H1 (cell line): ENCODE measurements at regions not wholly inside any gene's neighbourhood (a gene's known extent, or its start where the extent isn't known, plus 50 kb on each side); places are given as distances from the start of the nearest gene placed in this dataset.

Experiments
- CTCF ChIA-PET: fragments of 300-600 bp; sonication (Branson Sonifier 250); formaldehyde crosslinking; loops from one replicate; lab custom pipeline; 2021; ENCODE audit not compliant: partially characterized antibody; lab: Charles Lee
- POLR2A ChIA-PET: fragments of 300-600 bp; sonication (Branson Sonifier 250); formaldehyde crosslinking; loops from one replicate; lab custom pipeline; 2021; ENCODE audit warnings: inconsistent platforms; ENCODE audit not compliant: partially characterized antibody; lab: Charles Lee
- DNase-seq, 2 experiments: peaks; one replicate each; pipeline versions ENCODE4 v3.0.0 to v3.0.0-alpha.2; 2010 to 2022; ENCODE audit warnings: low spot score in 2 of 2, low read depth in 1 of 2, mixed read lengths in 1 of 2
- FAIRE-seq: peaks from 2 replicates; lab custom pipeline; 2011; peaks lifted over from hg19 to GRCh38; lab: Jason Lieb, UNC
- H2AFZ ChIP-seq: 2 replicates; pipeline ENCODE4 v1.8.1; 2012; ENCODE audit warnings: low read length, inconsistent platforms
- H2AK5ac ChIP-seq: 2 replicates; pipeline ENCODE4 v1.6.1; 2013; ENCODE audit warnings: low read depth, low read length
- H2BK120ac ChIP-seq: replicated peaks from 2 replicates; pipeline ENCODE3; 2013; ENCODE audit warnings: low read depth, low read length, inconsistent platforms
- H2BK12ac ChIP-seq: 2 replicates; pipeline ENCODE4 v1.6.1; 2013; ENCODE audit warnings: low read depth, low read length
- H2BK15ac ChIP-seq: 2 replicates; pipeline ENCODE4 v1.6.1; 2013; ENCODE audit warnings: low read length
- H2BK20ac ChIP-seq: 2 replicates; pipeline ENCODE4 v1.6.1; 2013; ENCODE audit warnings: low read length
- H2BK5ac ChIP-seq: 2 replicates; pipeline ENCODE4 v1.6.1; 2013; ENCODE audit warnings: low read depth, low read length
- H3K14ac ChIP-seq: 2 replicates; pipeline ENCODE4 v1.6.1; 2013; ENCODE audit warnings: inconsistent platforms; ENCODE audit not compliant: insufficient read length
- H3K18ac ChIP-seq: 2 replicates; pipeline ENCODE4 v1.6.1; 2013; ENCODE audit warnings: low read length; ENCODE audit errors: extremely low read depth
- H3K23ac ChIP-seq: 2 replicates; pipeline ENCODE4 v1.6.1; 2013; ENCODE audit warnings: inconsistent platforms; ENCODE audit not compliant: insufficient read length
- H3K23me2 ChIP-seq: 2 replicates; pipeline ENCODE4 v1.6.1; 2013; ENCODE audit warnings: low read depth, low read length
- H3K27ac ChIP-seq: 2 replicates; pipeline ENCODE4 v1.6.1; 2011; ENCODE audit warnings: low read depth, low read length, inconsistent platforms
- H3K27me3 ChIP-seq, 4 experiments: replicated peaks in 1 of 4; 1 replicate in 1 of 4; 2 replicates in 3 of 4; pipeline versions ENCODE4 v1.6.1 to v1.8.1; 2011 to 2013; ENCODE audit warnings: low read length in 3 of 4, mild to moderate bottlenecking in 3 of 4, inconsistent platforms in 2 of 4, mixed read lengths in 2 of 4, moderate library complexity in 1 of 4; ENCODE audit not compliant: control insufficient read depth in 3 of 4, insufficient read depth in 3 of 4; ENCODE audit errors: extremely low read depth in 1 of 4
- H3K36me3 ChIP-seq, 4 experiments: 2 replicates each; pipeline versions ENCODE4 v1.6.1 to v1.8.1; 2011 to 2013; ENCODE audit warnings: mild to moderate bottlenecking in 4 of 4, low read length in 3 of 4, moderate library complexity in 2 of 4, control low read depth in 1 of 4, inconsistent platforms in 1 of 4; ENCODE audit not compliant: insufficient read depth in 4 of 4, control insufficient read depth in 2 of 4
- H3K4ac ChIP-seq: replicated peaks from 2 replicates; pipeline ENCODE3; 2013; ENCODE audit warnings: low read length, low read depth, mixed read lengths, inconsistent platforms; ENCODE audit not compliant: insufficient read length
- H3K4me1 ChIP-seq, 4 experiments: replicated peaks in 1 of 4; 1 replicate in 1 of 4; 2 replicates in 3 of 4; pipeline versions ENCODE4 v1.6.1 to v1.8.1; 2011 to 2013; ENCODE audit warnings: low read length in 3 of 4, inconsistent platforms in 2 of 4, mixed read lengths in 1 of 4; ENCODE audit not compliant: insufficient read depth in 4 of 4, control insufficient read depth in 3 of 4
- H3K4me2 ChIP-seq, 2 experiments: 2 replicates each; pipeline versions ENCODE4 v1.6.1 to v1.8.1; 2011 to 2013; ENCODE audit warnings: low read depth in 2 of 2, low read length in 2 of 2, control low read depth in 1 of 2, inconsistent platforms in 1 of 2, mild to moderate bottlenecking in 1 of 2; ENCODE audit not compliant: insufficient read depth in 1 of 2
- H3K4me3 ChIP-seq, 4 experiments: fragments of 200-600, 300-600 bp in 1 of 4; sonication (generic), shearing (Covaris generic), sonication (Bioruptor Twin) in 1 of 4; 2 replicates each; pipeline versions ENCODE4 v1.5.1 to v1.8.1; 2011 to 2016; ENCODE audit warnings: low read length in 4 of 4, low read depth in 3 of 4, control low read depth in 2 of 4, inconsistent platforms in 2 of 4, mild to moderate bottlenecking in 2 of 4, mixed read lengths in 1 of 4, moderate library complexity in 1 of 4; ENCODE audit not compliant: insufficient read depth in 2 of 4; ENCODE audit errors: extremely low read depth in 1 of 4
- H3K56ac ChIP-seq: replicated peaks from 2 replicates; pipeline ENCODE3; 2013; ENCODE audit warnings: low read depth, mild to moderate bottlenecking, mixed read lengths, low read length, inconsistent platforms; ENCODE audit not compliant: insufficient read length
- H3K79me1 ChIP-seq: 2 replicates; pipeline ENCODE4 v1.6.1; 2013; ENCODE audit warnings: low read depth, low read length, control low read depth
- H3K79me2 ChIP-seq, 2 experiments: 2 replicates each; pipeline versions ENCODE4 v1.6.1 to v1.8.1; 2012 to 2013; ENCODE audit warnings: low read length in 2 of 2, mild to moderate bottlenecking in 2 of 2, inconsistent platforms in 1 of 2; ENCODE audit not compliant: insufficient read depth in 2 of 2, control insufficient read depth in 1 of 2
- H3K9ac ChIP-seq, 4 experiments: replicated peaks in 1 of 4; 1 replicate in 1 of 4; 2 replicates in 3 of 4; pipeline versions ENCODE4 v1.6.1 to v1.8.1; 2011 to 2013; ENCODE audit warnings: low read depth in 3 of 4, low read length in 3 of 4, control low read depth in 2 of 4, mild to moderate bottlenecking in 2 of 4, moderate library complexity in 2 of 4, inconsistent platforms in 1 of 4; ENCODE audit errors: extremely low read depth in 1 of 4
- H3K9me3 ChIP-seq, 2 experiments: 2 replicates each; pipeline versions ENCODE4 v1.6.1 to v1.8.1; 2012 to 2013; ENCODE audit warnings: mild to moderate bottlenecking in 2 of 2, moderate library complexity in 2 of 2, control low read depth in 1 of 2, inconsistent platforms in 1 of 2, low read depth in 1 of 2, low read length in 1 of 2, mixed read lengths in 1 of 2; ENCODE audit not compliant: insufficient read depth in 2 of 2
- H4K20me1 ChIP-seq, 2 experiments: replicated peaks in 1 of 2; 2 replicates each; pipeline versions ENCODE3 to v1.8.1; 2011 to 2013; ENCODE audit warnings: inconsistent platforms in 2 of 2, low read length in 2 of 2, mild to moderate bottlenecking in 1 of 2; ENCODE audit not compliant: insufficient read depth in 2 of 2, control insufficient read depth in 1 of 2
- H4K5ac ChIP-seq: 2 replicates; pipeline ENCODE4 v1.6.1; 2013; ENCODE audit warnings: low read length, low read depth, mixed read lengths, inconsistent platforms; ENCODE audit not compliant: insufficient read length
- H4K8ac ChIP-seq: 2 replicates; pipeline ENCODE4 v1.8.0; 2013; ENCODE audit warnings: mild to moderate bottlenecking, moderate library complexity, low read length, inconsistent platforms; ENCODE audit not compliant: insufficient read depth; ENCODE audit errors: extremely low read depth
- H4K91ac ChIP-seq: replicated peaks from 2 replicates; pipeline ENCODE3; 2013; ENCODE audit warnings: low read length, mixed read lengths, inconsistent platforms; ENCODE audit not compliant: insufficient read length
- ASH2L ChIP-seq: fragments of 200-600, 300-600 bp; sonication (generic); IDR thresholded peaks from one replicate; pipeline ENCODE4 v1.7.1; 2017; ENCODE audit warnings: low read length
- BCL11A ChIP-seq, 2 experiments: IDR thresholded peaks; one replicate each; pipeline ENCODE4 v1.6.1; 2011; ENCODE audit warnings: low read depth in 2 of 2, low read length in 2 of 2, mild to moderate bottlenecking in 2 of 2
- CBX5 ChIP-seq: fragments of 300-800, 300-1000 bp; sonication (generic); IDR thresholded peaks from 2 replicates; pipeline ENCODE4 v1.7.1; 2016; ENCODE audit warnings: antibody characterized with exemption, low read length, low read depth
- EGR1 ChIP-seq: IDR thresholded peaks from 2 replicates; pipeline ENCODE4 v1.6.1; 2011; ENCODE audit warnings: low read depth, low read length, borderline replicate concordance
- HDAC6 ChIP-seq: IDR thresholded peaks from one replicate; pipeline ENCODE4 v1.7.1; 2012; ENCODE audit warnings: low read depth, mild to moderate bottlenecking, inconsistent platforms, low read length, moderate library complexity
- JUN ChIP-seq: IDR thresholded peaks from 2 replicates; pipeline ENCODE4 v1.6.1; 2011; ENCODE audit warnings: low read depth, mild to moderate bottlenecking, improper control_type of control experiment, low read length
- KDM4A ChIP-seq: IDR thresholded peaks from one replicate; pipeline ENCODE4 v1.7.1; 2012; ENCODE audit warnings: low read depth, mild to moderate bottlenecking, moderate library complexity, low read length, inconsistent platforms; ENCODE audit not compliant: severe bottlenecking
- KDM5A ChIP-seq: fragments of 200-600 bp; IDR thresholded peaks from 2 replicates; pipeline ENCODE4 v1.7.1; 2012; ENCODE audit warnings: mild to moderate bottlenecking, low read length, inconsistent platforms, mixed read lengths
- NANOG ChIP-seq: IDR thresholded peaks from 2 replicates; pipeline ENCODE4 v1.6.1; 2011; ENCODE audit warnings: low read length, low read depth, mild to moderate bottlenecking, inconsistent platforms; ENCODE audit not compliant: insufficient read depth, poor library complexity, severe bottlenecking
- RFX5 ChIP-seq: IDR thresholded peaks from 2 replicates; pipeline ENCODE4 v1.6.1; 2011; ENCODE audit warnings: low read depth, low read length, improper control_type of control experiment, borderline replicate concordance
- TCF12 ChIP-seq: IDR thresholded peaks from 2 replicates; pipeline ENCODE4 v1.6.1; 2011; ENCODE audit warnings: low read depth, mild to moderate bottlenecking, low read length
- TEAD4 ChIP-seq: IDR thresholded peaks from 2 replicates; pipeline ENCODE4 v1.6.1; 2012; ENCODE audit warnings: low read depth, low read length, inconsistent platforms, mixed read lengths
- ZNF274 ChIP-seq: IDR thresholded peaks from 2 replicates; pipeline ENCODE4 v1.7.0; 2012; ENCODE audit warnings: low read length, borderline replicate concordance; ENCODE audit errors: extremely low read depth
- WGBS, 2 experiments: shearing (Covaris generic) in 1 of 2; methylation state at CpG; one replicate each; pipeline versions ENCODE4 v1.1.6 to v1.1.7; 2013 to 2015; ENCODE audit warnings: low lambda C conversion rate in 2 of 2, mixed read lengths in 2 of 2, inconsistent platforms in 1 of 2, low coverage in 1 of 2, missing lambda C conversion rate in 1 of 2; ENCODE audit not compliant: insufficient replicate concordance in 2 of 2, insufficient coverage in 1 of 2, insufficient read length in 1 of 2; ENCODE audit errors: extremely low coverage in 1 of 2, missing lambda C conversion rate in 1 of 2; 5-methylcytosine and 5-hydroxymethylcytosine counted together

- no peaks in the 10 kb centered on the region for H3K79me1 ChIP-seq
- H2AK5ac ChIP-seq = no peak overlapping the region
- no peaks in the 10 kb centered on the region for H3K9me3 ChIP-seq
- H2BK120ac ChIP-seq = no peak overlapping the region
- no peak overlapping the region for H4K91ac ChIP-seq
- H3K4ac ChIP-seq = no peak overlapping the region
- no peak overlapping the region for H4K8ac ChIP-seq
- H3K4me1 ChIP-seq = no peaks in the 10 kb centered on the region; a peak in 1 of 7 replicates
- no peaks in the 10 kb centered on the region; a peak in 1 of 7 replicates for H3K27me3 ChIP-seq
- H3K27ac ChIP-seq = no peak overlapping the region
- no peaks in the 10 kb centered on the region for H3K23me2 ChIP-seq
- H3K14ac ChIP-seq = no peak overlapping the region
- no peak overlapping the region for H2AFZ ChIP-seq
- H2BK5ac ChIP-seq = no peak overlapping the region
- no peaks in the 10 kb centered on the region for H3K79me2 ChIP-seq
- H4K20me1 ChIP-seq = no peaks in the 10 kb centered on the region
- H4K5ac ChIP-seq = no peak overlapping the region
- H3K36me3 ChIP-seq = no peaks in the 10 kb centered on the region
- no peak overlapping the region for H3K23ac ChIP-seq
- H2BK15ac ChIP-seq = no peak overlapping the region
- no peak overlapping the region for H3K4me2 ChIP-seq
- no peak for DNase-seq
- no peak overlapping the region for H3K4me3 ChIP-seq
- H2BK20ac ChIP-seq = no peak overlapping the region
- CTCF ChIA-PET = interaction anchor here (0.8 to 3.7 kb wide), 5 partner anchors 10 to 332 kb away, joined by 3 to 20 read pairs (median 4); no protein-coding TSS in a partner anchor
- H3K18ac ChIP-seq = no peak overlapping the region
- no peak overlapping the region for H3K56ac ChIP-seq
- no peak for FAIRE-seq
- H3K9ac ChIP-seq = no peak overlapping the region; a peak in 1 of 7 replicates
- POLR2A ChIA-PET = no interaction called here
- no peak overlapping the region; the same call in 1 of the 2 replicates for H2BK12ac ChIP-seq
- 93% methylated on average over 11 of the region's 11 CpGs; no CpG with 5 or more reads in 1 of the 2 experiments for WGBS, 2 experiments
- TF ChIP-seq ASH2L = no peak
- TF ChIP-seq JUN = no peak
- no peak for TF ChIP-seq EGR1
- TF ChIP-seq BCL11A (IDR thresholded peaks at IDR 0.05; ENCODE audit: low read depth in 2 of 2, low read length in 2 of 2) = no peak
- no peak for TF ChIP-seq HDAC6
- TF ChIP-seq KDM5A = no peak
- TF ChIP-seq KDM4A = no peak
- TF ChIP-seq CBX5 = no peak
- TF ChIP-seq NANOG = no peak
- no peak for TF ChIP-seq ZNF274
- TF ChIP-seq TCF12 = no peak
- TF ChIP-seq RFX5 = no peak
- no peak for TF ChIP-seq TEAD4
Observed at GRCh38 chr6:6912817-6913744, 194.7 kb upstream of the RREB1 start.
